ENCODE measurements at regions not wholly inside any gene's neighbourhood (a gene's known extent, or its start where the extent isn't known, plus 50 kb on each side); places are given as distances from the start of the nearest gene placed in this dataset.
"Not testable (repeated sequence)": the region's sequence is repeated elsewhere in the genome, so short reads cannot be mapped to it uniquely, and the experiment has no call there.

DNA sequence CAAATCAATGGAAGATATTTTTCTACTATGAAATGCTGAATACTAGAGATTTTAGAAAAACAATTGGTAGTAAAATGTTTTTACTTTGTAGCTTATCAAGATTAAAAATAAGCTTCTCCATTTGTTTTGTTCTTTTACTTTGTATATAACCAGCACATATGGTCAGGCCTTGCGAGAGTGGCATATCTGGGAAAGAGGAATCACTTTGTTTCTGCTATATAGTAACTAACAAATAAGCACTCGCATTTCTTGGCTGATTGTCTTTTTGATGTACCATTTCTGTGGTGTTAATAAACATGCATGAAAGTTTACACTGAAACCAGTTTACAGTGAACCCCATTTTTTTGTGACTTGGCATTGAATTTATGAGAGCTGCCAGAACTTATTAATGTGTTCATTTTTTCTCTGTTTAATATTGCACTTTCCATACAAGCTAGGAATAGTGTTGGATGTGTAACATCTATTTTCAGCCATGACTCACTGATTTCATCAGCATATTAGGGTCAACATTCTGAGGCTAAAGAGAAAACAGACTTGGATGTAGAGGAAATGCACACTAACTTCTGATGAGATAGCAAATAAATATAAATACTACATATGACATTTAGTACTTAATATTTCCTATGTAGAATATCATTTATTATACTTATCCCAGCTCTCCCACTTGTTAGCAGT lies 635.5 kb downstream of the KCNH5 start:
- no peak for DNase-seq (ENCODE audit: low read depth)

GRCh38 chr14:62420847-62421246 lies 624.4 kb downstream of the KCNH5 start:
- no peak for DNase-seq (ENCODE audit: low read depth)

DNA sequence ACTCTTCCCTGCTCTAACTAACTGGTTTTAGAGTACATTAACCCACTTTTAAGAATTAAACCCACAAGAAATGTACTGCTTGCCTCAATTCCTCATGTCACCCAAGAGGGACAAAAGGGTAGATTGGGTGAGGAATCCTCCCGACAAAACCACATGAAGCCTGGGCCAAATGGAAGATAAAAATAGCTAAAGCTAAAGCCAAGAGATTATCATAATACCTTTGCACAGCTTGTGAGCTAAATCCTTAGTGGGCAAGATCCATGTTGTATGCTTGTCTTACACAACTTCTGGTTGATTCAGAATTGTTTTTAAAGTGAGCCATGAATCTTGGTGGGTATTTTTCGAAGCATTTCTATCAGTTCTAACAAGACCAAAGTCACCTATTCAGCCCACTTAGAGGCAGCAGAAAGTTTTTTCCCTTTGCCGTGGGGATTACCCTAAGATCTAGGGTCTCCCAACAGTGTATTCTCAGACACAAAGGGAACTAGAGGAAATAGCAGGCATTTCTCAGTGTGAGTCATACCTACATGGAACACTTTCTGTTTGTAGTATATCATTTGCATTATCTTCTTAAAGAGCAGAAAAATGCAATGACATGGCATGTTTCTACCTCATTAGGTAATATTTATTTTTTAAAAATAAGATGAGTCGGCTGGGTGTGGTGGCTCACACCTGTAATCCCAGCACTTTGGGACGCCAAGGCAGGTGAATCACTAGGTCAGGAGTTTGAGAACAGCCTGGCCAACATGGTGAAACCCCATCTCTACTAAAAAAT lies 616.6 kb downstream of the KCNH5 start:
- DNase-seq (ENCODE audit: low read depth) = no peak

- DNase-seq (ENCODE audit: low read depth) = no peak
These were observed 615.6 kb downstream of the KCNH5 start for GRCh38 chr14:62429683-62430082.

DNA sequence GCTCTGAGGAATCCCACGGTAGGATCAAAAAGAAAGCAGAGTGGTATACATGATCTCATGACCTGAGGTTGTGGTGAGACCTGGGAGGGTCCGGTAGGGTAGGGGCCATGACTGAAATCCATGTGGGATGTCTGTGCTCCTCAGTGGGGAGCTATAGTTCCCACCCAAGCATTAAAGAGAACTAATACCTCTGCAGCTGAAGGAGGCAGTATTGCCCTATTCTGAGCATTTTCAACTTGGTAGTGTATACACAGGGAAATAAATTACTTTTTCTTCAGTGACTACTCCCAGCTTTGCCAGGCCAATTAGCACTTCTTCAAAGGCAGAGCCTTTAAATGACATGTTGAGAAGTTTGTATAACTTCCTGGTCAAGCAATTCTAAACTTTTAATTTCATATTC lies 613.8 kb downstream of the KCNH5 start:
- no peak for DNase-seq (ENCODE audit: low read depth)

- DNase-seq (ENCODE audit: low read depth) = no peak
These were observed 612.3 kb downstream of the KCNH5 start for GRCh38 chr14:62432955-62433354.

DNA sequence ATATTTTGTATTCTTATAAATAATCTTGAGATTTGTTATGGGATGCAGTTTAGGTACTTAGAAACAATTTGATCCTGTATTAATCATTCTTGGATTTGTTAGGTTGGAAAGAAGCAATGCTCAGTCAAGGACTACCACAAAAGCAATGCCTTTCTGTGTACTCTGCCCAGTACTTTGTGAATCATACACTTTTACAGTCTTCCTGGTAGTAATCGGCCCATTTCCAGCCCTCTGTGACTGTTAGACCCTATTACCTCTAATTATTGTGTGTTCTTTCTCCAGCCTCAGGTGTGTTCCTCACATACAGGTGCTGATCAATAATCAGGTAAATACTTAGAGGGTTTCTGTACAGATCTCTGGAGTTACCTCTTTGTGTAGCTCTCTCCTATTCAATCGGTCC lies 609.0 kb downstream of the KCNH5 start:
- DNase-seq (ENCODE audit: low read depth) = no peak

DNA sequence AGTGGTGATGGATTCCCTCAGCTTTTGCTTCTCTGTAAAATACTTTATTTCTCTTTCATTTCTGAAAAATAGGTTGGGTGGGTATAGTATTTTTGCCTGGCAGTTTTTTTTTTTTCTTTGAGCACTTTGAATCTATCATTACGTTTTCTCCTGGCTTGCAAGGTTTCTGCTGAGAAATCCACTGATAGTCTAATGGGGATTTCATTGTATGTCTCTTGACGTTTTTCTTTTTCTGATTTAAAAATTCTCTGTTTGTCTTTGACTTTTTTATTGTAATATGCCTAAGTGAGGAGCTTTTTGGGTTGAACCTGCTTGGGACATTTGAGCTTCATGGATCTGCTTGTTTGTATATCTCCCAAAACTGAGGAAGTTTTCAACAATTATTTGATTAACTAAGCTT lies 606.0 kb downstream of the KCNH5 start:
- no peak for DNase-seq (ENCODE audit: low read depth)

DNA sequence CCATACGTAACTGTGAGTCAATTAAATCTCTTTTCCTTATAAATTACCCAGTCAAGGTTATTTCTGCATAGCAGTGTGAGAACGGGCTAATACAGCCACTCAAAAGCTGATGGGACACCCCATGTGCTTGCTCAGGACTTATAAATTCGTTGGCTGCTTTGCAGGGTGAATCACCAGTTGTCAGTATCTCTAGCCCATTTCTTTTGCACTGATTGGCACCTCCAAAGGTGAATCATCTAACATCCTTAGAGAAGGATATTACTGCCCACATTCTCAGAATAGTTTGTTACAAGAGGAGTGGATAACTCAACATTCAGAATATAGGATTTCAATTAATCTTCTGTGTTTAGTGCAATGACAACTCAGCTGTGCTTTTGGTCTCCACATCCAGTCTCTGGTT lies 601.5 kb downstream of the KCNH5 start:
- DNase-seq (ENCODE audit: low read depth) = no peak

- DNase-seq (ENCODE audit: low read depth) = no peak
These were observed 599.7 kb downstream of the KCNH5 start for GRCh38 chr14:62445570-62445969.

GRCh38 chr14:62451221-62451620 lies 594.0 kb downstream of the KCNH5 start:
- DNase-seq (ENCODE audit: low read depth) = no peak

- no peak for DNase-seq (ENCODE audit: low read depth)
These were observed 592.0 kb downstream of the KCNH5 start for GRCh38 chr14:62453226-62453625.

GRCh38 chr14:62455446-62455845 lies 589.8 kb downstream of the KCNH5 start:
- DNase-seq (ENCODE audit: low read depth) = no peak

GRCh38 chr14:62462988-62463387 lies 582.3 kb downstream of the KCNH5 start:
- no peak for DNase-seq (ENCODE audit: low read depth)

GRCh38 chr14:62468946-62469345 lies 576.3 kb downstream of the KCNH5 start:
- no peak for DNase-seq (ENCODE audit: low read depth)

GRCh38 chr14:62470935-62471334 lies 574.3 kb downstream of the KCNH5 start:
- no peak for DNase-seq (ENCODE audit: low read depth)

GRCh38 chr14:62491146-62491545 lies 554.1 kb downstream of the KCNH5 start:
- no peak for DNase-seq (ENCODE audit: low read depth)

- no peak for DNase-seq (ENCODE audit: low read depth)
These were observed 547.5 kb downstream of the KCNH5 start for GRCh38 chr14:62497708-62498107.

DNA sequence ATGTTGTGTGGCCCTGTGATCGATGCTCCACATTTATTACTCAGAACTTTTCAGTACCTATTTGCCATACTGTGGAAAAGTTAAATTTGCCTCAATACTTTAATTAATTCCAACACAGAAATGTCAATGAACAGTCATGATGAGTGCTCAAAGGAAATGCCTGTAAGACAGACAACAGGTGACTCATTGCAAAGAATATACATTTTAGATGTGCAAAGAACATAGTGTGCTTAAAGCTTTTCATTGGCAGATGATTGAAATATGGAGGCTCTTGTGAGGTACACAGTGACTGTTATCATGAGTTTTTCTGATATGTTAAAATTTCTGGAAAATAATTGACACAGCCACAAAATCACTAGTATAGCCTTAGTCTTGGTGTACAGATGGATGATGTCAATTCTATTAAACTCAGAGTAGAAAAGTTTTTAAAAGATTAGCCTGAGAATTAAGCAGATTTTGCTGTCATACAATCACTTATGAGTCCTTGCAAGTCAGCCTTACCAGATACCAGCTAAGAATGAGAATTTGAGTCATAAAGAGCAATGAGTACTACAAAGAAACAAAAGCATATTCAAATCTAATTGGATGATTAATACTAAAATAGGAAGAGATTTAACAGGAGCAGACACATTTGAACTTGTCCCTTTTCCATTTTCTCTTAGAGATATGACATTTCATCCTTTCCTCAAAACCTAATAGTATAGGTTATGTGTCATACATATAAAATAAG lies 544.1 kb downstream of the KCNH5 start:
- no peak for DNase-seq (ENCODE audit: low read depth)

DNA sequence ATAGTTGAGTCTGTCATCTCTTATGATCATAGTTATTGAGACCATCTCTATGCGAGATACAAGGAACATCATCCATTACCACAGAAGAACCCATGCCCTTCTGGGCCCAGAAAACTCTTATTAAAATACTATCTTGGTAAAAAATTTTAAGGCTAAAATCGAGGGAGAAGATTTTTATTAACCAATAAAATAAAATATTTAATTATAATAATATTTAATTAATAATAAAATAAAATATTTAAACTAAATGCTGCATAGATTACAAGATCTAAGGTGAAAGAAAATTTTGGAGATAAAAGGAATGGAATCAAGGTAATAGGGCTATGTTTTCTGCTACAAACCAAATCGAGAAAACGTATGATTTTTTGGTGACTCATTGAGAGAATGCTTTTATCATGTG lies 540.2 kb downstream of the KCNH5 start:
- no peak for DNase-seq (ENCODE audit: low read depth)

DNA sequence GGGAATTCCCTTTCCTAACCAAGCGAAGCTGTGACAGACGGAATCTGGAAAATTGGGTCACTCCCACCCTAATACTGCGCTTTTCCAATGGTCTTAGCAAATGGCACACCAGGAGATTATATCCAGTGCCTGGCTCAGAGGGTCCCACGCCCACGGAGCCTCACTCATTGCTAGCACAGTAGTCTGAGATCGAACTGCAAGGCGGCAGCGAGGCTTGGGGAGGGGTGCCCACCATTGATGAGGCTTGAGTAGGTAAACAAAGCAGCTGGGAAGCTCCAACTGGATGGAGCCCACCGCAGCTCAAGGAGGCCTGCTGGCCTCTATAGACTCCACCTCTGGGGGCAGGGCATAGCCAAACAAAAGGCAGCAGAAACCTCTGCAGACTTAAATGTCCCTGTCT lies 523.9 kb downstream of the KCNH5 start:
- DNase-seq (ENCODE audit: low read depth) = not testable (repeated sequence)

- no peak for DNase-seq (ENCODE audit: low read depth)
These were observed 517.0 kb downstream of the KCNH5 start for GRCh38 chr14:62528296-62528695.

GRCh38 chr14:62532181-62532580 lies 513.1 kb downstream of the KCNH5 start:
- no peak for DNase-seq (ENCODE audit: low read depth)
